EL (cell line): ENCODE measurements at regions not wholly inside any gene's neighbourhood (a gene's known extent, or its start where the extent isn't known, plus 50 kb on each side); places are given as distances from the start of the nearest gene placed in this dataset.
A peak's percentile ranks its signal among the peaks of the same experiment; 100 is the strongest.

Experiments used
- DNase-seq: peaks from one replicate; pipeline ENCODE4 v3.0.0-alpha.2; 2016

DNA sequence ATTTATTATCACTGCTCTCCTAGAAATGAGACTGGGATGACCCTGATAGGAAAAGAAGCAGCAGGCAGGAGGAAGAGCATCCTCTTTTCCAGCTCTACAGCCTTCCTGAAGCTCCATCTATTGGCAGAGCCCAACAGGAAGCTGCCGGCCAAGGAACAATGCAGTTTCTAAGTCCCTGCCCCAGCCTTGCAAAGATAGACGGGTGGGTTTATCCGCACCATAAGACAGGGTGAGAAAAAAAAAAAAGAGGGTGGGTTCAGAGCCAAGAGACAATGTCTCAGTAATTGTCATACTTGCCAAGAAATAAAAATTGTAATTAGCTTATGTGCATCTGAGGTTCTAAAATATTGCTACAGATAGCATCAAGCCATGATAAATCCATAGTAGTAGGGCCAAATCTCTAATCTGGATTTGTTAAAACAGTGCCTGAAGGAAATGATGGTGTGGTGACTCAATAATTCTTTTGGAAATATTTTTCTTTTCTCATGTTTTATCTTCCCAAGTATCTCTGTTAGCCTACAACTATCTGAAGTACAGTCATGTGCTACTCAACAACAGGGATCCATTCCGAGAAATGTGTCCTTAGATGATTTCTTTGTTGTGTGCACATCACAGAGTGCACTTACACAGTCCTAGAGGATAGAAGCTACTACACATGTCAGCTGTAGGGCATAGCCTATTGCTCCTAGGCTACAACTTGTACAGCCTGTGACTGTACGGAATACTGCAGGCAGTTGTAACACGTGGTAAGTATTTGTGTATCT is 242.9 kb upstream of the CXCL12 start:
- DNase-seq, result peak; percentile 68

DNA sequence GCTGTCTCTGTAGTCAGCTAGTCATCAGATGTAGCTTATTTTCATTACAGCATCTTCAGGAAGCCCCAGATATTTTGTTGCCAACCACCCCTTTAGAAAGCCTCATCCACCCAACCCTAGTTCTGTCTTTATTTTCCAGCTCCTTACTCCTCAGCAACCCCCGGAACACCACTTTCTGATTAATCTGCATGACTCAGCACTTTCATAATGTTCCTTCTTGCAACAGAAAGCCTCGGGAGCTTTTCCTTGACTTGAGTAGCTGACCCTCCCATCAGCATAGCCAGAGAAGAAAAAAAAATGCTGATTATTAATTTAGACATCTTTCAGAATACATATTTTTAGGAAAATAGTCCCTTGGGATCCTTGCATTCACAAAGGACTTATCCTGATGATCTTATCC is 244.0 kb upstream of the CXCL12 start:
- DNase-seq, result peak; percentile 72

DNA sequence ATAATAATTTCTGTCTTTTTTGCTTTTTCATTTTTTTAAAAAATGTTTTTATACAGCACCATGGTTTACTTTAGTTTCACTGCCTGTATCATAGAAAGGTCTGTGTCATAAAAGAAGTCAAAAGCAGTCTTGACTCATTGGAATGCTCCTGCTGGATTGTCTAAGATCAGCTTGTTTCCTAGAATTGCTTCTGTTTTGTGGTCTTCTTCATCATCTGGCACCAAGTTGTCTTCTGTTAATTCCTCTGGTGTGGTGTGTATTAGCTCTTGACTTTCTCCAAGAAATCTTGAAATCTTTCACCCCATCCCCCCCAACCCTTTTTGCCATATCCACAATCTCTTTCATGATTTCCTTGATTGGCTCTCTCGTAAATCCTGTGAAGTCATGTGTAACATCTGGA is 250.3 kb upstream of the CXCL12 start:
- no peak for DNase-seq

DNA sequence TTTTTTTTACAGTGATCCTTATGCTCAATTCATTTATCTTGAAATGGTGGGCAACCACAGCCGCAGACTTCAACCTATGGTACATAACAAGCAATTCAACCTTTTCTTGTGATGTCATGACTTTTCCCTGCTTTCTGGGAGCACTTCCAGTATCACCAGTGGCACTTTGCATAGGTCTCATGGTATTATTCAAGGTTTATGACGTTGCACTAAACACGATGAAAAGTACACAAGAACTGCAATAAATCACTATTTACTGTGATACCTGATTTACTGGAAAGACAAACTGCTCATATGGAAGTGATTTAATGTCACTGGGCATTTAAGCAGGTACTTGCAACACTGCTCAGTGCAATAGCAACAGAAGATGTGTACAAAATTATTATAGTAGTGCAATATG is 251.7 kb upstream of the CXCL12 start:
- no peak for DNase-seq

DNA sequence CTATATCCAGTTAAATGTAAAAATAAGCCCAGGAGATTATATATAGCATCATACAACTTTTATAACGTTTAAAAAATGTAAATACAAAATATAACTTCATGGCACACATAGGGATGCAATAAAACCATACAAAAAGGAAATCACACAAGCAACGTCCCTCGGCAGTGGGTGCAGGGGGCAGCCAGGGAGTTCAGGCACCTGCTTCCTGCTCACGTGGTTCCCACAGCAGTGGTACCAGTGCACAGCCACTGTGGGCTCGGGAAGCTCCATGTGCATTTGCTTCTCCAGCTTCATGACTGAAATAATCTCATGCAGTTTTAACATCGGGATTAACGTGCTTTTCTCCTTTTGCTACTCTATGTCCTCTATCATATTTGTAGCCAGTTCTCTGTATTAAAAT is 255.5 kb upstream of the CXCL12 start:
- DNase-seq, result no peak

DNA sequence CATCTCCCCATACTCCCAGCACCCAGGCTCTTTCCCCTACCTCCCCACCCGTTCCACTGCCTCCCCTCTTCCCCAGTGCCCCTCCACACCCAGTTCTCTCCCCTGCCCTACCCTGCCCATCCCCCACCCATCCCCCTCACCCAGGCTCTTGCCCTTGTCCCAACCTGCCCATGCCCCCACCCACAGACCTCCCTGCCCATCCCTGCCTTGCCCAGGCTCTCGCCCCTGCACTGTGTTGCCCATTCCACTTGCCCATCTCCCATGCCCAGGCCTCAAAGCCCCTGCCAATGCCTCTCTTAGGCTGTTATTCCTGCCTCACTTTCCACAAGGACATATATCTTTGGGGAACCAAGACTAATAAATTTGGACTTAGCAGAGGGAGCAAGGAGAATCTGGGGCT is 262.6 kb upstream of the CXCL12 start:
- no peak for DNase-seq

DNA sequence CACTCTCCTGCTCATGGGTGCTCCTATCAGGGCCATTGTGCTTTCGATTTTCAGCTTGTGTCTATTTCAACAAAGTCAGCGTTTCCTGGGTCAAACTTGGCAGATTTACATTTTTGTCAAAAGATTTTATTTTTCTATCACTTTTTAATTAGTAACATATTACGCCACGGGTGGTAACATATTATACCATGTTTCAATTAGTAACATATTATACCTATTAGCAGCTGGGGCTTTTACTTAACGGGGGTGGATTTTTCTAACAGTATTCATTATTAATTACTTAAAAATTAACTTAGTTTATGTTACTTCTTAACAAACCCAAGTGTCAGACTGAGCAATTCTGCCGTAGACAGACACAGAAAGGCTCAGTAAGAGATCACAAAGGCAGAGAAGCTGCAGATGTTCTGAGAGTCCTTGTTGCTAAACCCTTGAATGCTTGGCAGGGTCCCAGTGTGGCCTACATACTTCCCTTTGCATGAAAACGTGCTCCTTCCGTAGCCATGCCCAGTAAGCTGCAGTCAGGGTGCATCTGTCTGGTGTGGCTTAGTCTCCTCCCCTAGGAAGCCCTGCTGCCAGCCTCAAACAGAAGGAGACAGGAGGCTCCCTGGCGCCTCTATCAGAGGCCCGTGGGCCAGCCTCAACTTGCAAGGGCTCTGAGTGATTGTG is 263.1 kb upstream of the CXCL12 start:
- DNase-seq, result peak; percentile 47

DNA sequence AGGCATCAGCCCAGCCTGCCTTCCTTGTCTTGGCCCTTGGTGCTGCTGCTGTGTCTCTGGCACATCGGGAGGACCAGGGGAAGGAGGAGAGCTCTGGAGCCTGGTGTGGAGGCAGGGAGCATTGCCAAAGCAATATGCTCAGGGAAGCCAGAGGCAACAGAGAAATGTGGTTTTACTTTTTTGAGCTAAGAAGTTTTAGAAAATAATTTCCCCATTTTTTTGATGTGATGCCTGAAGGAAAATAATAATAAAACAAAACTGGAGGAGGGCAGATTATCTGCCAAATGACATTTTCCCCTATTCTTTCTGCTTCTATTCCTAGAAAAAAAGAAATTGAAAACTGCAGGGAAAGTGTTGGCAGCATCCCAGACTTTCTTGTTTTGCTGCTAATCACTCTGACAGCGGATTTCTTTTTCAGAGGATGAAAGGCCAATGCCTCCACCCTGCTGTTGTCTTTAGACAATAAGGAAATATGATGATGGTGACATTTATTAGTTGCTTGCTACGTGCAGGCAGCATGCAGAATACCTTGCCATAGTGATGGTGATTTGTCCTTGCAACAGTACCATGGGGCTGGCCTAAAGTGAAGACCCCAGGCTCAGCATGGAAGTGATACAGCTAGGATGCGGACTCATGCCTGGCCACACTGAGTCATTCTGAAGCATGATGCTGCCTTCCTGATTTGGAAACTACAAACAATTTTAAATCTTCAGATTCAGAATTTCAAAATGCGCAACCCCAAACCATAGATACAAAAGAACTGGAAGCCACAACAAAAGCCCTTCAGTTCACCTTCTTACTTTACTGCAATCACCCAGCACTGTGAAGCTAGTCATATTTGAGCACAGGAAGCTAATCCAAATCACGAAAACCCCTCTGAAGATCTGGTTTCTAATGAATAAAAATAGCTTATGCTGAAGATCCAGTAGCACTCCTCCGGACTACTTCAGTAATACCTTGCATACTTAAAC is 260.2 kb upstream of the TMEM72 start:
- no peak for DNase-seq

DNA sequence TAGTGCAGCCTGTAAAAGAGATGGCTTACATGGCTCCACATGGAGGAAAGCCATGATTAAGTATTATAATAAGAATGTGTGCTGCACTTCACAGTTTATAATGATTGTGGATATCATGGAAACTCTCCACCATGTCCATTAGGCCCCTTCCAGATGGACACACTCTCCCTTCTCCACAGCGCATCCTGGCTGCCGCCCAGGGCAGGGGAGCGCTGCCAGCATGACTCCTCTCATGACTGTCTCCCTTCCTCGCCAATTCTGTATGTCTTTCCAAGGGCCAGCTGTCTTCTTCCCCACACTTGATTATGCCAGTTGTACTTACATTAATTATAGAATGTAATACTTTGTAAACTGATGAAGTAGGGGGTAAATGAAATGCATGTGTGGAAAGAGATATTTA is 259.3 kb upstream of the TMEM72 start:
- no peak for DNase-seq

DNA sequence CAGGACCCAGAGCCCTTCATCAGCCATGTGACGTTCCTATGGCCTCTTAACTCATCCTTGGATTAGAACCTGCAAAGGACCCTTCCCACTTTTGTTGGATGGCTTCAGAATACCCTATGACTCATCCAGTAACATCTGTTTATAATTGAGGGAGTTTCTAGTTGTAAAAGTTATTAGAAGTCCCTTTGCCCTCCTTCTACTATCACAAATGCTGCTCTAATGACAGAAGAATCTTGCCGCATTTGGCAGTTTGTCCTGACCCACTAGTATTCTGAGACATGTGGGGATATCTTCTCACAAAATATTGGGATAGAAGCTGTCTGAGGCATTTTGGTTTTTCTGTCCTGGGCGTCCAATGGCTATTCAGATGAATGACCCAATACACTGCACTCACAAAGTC is 251.8 kb upstream of the TMEM72 start:
- DNase-seq, result no peak

DNA sequence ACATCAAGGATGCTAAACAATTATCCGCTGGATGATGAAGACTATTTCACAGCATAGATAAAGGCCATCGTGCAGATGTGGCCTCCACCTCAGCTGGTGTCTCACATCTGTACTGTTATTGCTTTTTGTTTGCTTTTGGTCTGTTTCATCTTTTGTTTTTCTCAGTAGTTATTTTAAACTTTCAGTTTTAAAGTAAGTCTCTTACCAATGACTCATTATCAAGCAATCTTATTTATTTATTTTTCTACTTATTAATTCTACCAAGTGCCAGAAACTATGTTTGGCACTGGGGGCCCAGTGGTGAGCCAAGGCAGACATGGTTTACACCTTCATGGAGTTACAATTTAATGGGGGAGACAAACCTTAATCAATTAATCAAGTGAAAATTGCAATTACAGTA is 250.9 kb upstream of the TMEM72 start:
- DNase-seq, result peak; percentile 43

DNA sequence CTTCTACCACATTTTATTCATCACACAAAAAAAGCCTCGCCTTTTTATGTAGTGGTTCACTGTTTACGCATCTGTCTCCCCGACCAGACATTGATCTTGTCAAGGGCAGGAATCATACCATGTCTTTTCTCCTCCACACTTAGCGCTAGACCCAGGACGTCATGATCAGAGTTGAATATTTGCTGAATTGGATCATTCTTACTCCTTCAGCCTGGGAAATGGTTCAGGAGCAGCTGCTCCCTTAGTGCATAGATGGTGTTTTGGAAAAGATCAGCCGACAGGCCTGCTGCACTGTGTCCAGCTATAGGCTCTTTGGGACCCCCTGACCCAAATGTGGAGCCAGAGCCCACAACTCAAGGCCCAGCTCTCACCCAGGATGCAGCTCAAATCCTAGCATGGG is 249.1 kb upstream of the TMEM72 start:
- peak; percentile 23 for DNase-seq

DNA sequence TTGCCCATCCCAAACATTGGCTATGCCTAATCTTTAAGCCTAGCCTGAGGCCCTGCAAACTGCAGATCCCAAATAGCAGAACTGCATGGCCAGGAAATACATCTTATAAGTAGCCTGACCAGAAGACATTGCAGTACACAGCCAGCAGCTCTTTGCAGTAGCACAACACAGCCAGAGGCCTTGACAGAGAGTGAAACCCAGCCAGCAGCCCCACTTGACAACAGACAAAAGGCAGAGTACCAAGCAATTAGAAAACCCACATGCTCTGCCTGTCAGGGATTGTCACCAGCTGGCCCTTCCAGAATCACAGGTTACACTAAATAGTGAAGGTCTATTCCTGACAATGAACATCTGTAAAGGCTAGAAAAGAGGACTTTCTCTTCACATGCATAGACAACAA is 242.8 kb upstream of the TMEM72 start:
- DNase-seq, result no peak

DNA sequence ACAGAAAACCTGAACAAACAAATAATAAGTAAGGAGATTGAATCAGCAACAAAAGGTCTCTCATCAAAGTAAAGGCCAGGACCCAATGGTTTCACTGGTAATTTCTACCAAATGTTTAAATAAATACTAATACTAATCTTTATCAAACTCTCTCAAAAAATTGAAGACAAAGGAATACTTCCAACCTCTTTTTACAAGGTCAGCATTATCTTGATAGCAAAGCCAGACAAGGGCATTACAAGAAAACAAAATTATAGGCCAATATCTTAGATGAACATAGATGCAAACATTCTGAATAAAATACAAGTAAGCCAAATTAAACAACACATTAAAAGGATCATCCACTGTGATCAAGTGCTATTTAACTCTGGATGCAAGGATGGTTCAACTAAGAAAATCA is 239.8 kb upstream of the TMEM72 start:
- no peak for DNase-seq

DNA sequence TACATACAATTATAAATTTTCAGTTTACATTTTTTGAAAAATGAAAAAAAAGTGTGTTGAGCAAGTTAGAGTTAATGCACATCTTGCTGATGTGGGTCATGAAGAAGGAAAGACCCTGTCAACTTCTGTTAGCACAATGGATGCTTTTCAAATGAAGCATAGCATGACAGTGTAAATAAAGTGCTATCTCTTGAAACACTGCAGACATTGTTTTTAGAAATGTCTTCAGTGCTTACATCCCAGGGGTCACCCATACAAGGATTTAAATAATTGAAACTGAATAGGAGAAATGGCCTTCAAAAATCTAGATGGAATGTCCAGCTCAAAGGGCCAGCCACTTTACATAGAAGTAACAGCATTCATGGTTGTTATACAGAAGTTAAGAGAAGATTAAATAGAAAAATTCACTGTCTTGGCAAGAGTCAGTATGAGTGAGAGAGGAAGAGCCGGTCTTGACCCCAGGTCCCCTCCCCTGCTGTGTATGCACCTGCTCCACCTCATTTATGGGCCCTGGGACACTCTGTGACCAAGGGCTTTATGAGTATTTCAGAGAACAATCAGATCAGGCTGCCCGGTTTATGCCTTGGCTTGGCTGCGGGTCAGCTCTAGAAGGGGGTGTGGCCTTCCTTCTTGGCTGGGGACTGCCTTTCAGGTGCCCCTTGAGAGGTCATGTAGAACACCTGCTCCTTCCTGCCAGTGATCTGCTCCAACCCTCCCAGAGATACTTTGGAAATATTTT is 237.7 kb upstream of the TMEM72 start:
- DNase-seq, result no peak

DNA sequence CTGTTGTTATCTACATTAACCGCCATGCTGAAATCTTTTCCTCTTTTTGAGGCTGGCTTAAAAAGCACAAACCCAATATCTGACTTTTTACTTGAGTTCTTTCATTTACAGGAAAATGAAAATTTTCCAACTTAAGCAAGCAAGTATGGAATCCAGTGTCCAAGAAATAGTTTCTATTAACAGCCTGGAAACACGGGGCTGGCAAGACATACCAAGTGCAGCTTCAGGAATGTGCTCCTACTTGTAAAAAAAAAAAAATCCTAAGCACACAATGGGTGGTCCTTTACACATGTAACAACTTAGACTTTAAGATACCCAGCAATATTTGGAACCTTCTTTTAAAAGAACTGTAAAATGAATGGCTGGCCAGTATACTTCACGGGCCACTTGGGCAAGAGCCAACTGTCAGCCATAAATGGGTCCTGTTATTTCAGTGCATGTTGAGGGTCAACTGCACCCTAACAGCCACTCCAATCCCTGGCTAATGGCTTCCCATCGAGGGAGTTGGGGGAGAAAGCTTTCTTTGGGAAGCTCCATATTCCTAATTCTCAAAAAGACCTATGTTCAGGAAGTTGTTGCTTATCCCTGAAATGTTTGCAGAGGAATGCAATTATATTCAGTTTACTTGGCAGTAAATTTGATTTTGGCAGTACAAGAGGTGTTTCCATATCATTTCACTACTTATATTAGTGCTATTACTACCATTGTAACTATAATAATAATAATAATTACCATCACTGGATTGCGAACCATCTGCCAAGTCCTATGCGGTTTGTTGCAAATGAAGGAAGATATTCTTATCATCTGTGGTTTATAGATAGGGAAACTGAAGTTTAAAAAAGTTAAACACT is 236.4 kb upstream of the TMEM72 start:
- no peak for DNase-seq

DNA sequence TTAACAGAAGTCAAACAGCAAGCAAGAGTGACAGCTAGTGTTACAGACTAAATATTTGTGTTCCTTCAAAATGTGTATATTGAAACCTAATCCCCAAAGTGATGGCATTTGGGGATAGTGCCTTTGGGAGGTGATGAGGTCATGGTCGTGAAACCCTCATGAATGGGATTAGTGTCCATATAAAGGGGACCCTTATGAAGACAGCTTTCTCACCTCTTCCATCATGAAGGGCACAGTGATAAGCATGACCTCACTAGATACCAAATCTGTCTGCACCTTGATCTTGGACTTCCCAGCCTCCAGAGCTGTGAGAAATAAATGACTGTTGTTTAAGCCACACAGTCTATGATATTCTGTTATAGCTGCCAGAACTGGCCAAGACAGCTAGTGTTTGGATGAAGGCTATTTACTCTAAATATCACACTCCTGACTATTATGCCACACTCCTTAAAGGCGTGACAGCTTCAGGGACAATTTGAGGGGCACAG is 235.7 kb upstream of the TMEM72 start:
- no peak for DNase-seq

DNA sequence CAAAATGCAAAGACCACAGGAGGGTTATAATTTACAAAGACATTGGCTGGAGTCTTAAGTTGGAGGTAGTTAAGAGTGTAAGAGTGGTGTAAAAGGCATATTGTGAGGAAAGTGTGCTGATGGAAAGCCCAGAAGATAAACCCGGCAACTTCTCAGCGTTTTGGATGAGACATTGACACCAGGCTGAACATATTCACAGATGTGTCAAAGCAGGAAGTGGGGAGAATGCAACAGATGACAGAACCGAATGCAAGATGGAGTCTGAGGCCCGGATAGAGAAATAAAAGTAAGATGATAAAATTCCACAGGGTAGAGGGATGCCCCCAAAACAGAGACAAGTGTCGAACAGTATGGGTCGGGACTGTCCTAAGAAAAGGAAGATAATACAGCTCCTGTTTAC is 230.4 kb upstream of the TMEM72 start:
- no peak for DNase-seq

DNA sequence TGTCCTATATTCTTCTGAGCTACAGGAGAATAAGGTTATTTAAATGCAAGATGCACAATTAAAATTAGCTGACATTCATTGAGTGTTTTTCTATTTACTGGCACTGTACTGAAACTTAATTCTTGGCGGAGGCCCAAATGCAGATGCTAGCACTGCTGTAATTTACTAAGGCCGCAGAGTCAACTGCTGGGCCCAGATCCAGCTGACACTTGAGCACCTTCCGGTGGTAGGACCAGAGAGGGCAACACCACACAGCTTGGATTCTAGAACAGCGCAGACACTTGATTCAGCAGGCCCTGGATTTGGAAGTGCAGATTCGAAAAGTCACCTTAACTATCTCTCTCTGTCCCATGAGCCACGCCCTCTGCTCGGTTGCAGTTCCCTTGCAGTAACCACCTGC is 228.6 kb upstream of the TMEM72 start:
- no peak for DNase-seq

DNA sequence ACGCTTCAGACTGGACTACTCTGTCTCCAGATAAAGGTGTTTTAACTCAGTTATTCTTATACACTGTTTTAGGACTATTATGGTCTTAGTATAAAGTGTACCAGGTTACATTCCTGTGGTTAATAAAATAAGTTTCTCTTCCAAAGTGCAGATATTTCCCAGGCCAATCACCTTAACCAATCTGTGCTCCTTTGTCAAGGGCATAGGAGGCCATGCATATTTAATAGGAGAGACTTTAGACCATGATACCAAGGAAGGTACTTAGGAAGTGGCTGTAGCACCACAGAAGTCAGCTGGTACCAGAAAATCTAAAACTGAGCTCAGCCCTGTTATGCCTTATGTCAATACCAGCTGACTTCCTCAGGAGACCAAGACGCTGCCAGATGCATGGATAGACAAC is 226.5 kb upstream of the TMEM72 start:
- DNase-seq, result no peak

DNA sequence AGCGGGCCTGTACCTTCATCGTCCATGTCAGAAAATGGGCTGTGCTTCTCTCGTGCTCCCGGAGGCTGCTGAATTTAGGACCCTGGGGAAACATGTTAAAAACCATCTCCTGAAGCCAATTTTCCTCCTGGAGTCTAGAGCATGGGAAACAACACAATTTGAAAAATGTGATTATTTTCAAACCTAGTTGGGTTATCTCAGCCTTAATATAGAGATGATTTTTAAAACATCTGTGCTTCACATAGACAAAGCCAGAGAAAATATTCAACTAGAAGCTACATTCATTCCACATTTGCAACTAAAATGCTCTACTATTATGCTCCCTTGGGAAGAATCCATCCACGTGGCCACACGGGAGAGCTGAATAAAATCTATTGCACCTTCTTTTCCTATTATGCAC is 225.9 kb upstream of the TMEM72 start:
- DNase-seq, result no peak

DNA sequence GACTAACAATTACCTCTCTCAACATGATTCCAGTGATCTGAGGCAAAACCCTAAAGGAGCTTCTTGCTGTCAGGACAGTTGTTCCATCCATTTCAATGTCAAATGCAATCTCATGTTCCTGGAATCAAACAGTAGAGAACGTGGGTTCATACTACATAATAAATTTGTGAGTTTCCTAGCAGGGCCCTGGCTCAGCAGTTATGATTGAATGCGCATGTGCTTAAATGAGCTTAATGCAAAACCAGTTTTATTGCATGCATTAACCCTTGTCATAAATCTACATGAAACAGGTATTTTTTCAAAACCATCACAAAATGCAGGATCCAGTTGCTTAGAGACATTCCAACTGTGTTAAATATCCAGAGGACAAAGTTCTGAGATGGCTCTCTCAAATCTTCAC is 225.4 kb upstream of the TMEM72 start:
- no peak for DNase-seq
